OCI-LY1 (cell line): ENCODE measurements at regions not wholly inside any gene's neighbourhood (a gene's known extent, or its start where the extent isn't known, plus 50 kb on each side); places are given as distances from the start of the nearest gene placed in this dataset.

ENCODE experiments used
- H2AFZ ChIP-seq: fragments of 200-600 bp; sonication (generic), shearing (Covaris generic); 2 replicates; pipeline ENCODE4 v1.6.0; 2014; ENCODE audit warnings: antibody characterized with exemption, mild to moderate bottlenecking, low read length
- H3F3A ChIP-seq: fragments of 200-600 bp; sonication (generic), shearing (Covaris generic); 2 replicates; pipeline ENCODE4 v1.6.0; 2014; ENCODE audit warnings: mild to moderate bottlenecking, antibody characterized with exemption, low read length, moderate library complexity; ENCODE audit not compliant: insufficient read depth
- H3K27ac ChIP-seq: fragments of 200-600 bp; sonication (generic); 2 replicates; pipeline ENCODE4 v1.5.1; 2014; ENCODE audit warnings: low read length, mixed run types, mild to moderate bottlenecking, low read depth; ENCODE audit not compliant: poor library complexity, severe bottlenecking
- H3K27me3 ChIP-seq: fragments of 200-600 bp; sonication (generic); 2 replicates; pipeline ENCODE4 v1.6.0; 2014; ENCODE audit warnings: antibody characterized with exemption, mild to moderate bottlenecking, low read length, moderate library complexity; ENCODE audit not compliant: insufficient read depth
- H3K36me3 ChIP-seq: fragments of 200-600 bp; sonication (generic); 2 replicates; pipeline ENCODE4 v1.6.1; 2014; ENCODE audit warnings: mild to moderate bottlenecking, antibody characterized with exemption, low read length, moderate library complexity, mixed read lengths; ENCODE audit not compliant: insufficient read depth
- H3K4me1 ChIP-seq: fragments of 200-600 bp; sonication (generic); 2 replicates; pipeline ENCODE4 v1.5.1; 2014; ENCODE audit warnings: mild to moderate bottlenecking, low read length, moderate library complexity; ENCODE audit not compliant: insufficient read depth, severe bottlenecking
- H3K4me2 ChIP-seq: fragments of 200-600 bp; sonication (generic), shearing (Covaris generic); 2 replicates; pipeline ENCODE4 v1.6.1; 2014; ENCODE audit warnings: low read length
- H3K4me3 ChIP-seq: fragments of 200-600 bp; sonication (generic); 2 replicates; pipeline ENCODE4 v1.5.1; 2014; ENCODE audit warnings: low read length, low read depth, mild to moderate bottlenecking, mixed read lengths; ENCODE audit not compliant: poor library complexity, severe bottlenecking
- H3K79me2 ChIP-seq: fragments of 200-600 bp; shearing (Covaris generic); 2 replicates; pipeline ENCODE4 v1.6.1; 2016; ENCODE audit warnings: mixed run types, low read length, mixed read lengths; ENCODE audit not compliant: insufficient read depth
- H3K9ac ChIP-seq: fragments of 200-600 bp; sonication (generic), shearing (Covaris generic); 2 replicates; pipeline ENCODE4 v1.6.1; 2014; ENCODE audit warnings: mild to moderate bottlenecking, low read length, mixed read lengths
- H3K9me2 ChIP-seq: fragments of 200-600 bp; sonication (generic), shearing (Covaris generic); 2 replicates; pipeline ENCODE4 v1.6.1; 2014; ENCODE audit warnings: low read depth, mild to moderate bottlenecking, low read length, mixed read lengths
- H3K9me3 ChIP-seq: fragments of 200-600 bp; shearing (Covaris generic); 2 replicates; pipeline ENCODE4 v1.6.1; 2014; ENCODE audit warnings: low read length, mixed read lengths
- H4K20me1 ChIP-seq: fragments of 200-600 bp; sonication (generic), shearing (Covaris generic); 2 replicates; pipeline ENCODE4 v1.6.0; 2016; ENCODE audit warnings: mild to moderate bottlenecking, low read length; ENCODE audit not compliant: insufficient read depth
- EZH2 ChIP-seq: fragments of 200-600 bp; sonication (generic), shearing (Covaris generic); IDR thresholded peaks from 2 replicates; pipeline ENCODE4 v1.8.0; 2017; ENCODE audit warnings: borderline replicate concordance, mixed run types, mild to moderate bottlenecking, antibody characterized with exemption, low read length, moderate library complexity, mixed read lengths
- TF ChIP-seq, protein P1 (sequence below): fragments of 200-600 bp; sonication (generic), shearing (Covaris generic); IDR thresholded peaks from 2 replicates; pipeline ENCODE4 v1.5.1; 2017; ENCODE audit warnings: mild to moderate bottlenecking, antibody characterized with exemption, low read length, moderate library complexity, mixed read lengths

DNA sequence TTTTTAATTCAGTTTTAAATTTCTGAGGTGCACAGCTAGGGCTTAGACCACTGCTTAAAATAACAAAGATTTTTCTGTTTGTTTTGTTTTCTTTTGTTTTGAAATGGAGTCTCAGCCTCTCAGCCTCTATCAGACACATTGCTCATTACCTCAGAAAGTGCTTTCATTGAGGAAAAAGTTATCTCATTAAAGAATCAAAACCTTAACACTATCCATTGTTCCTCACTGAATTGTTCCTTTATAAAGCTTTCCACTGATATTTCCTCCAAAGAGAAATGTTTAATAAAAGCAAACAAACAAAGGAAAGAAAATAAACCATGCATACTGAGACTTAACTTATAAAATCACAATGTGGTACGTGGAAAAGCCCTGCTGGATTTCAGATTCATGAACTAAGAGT is 63.8 kb downstream of the SIPA1L2 start:
- Histone ChIP-seq H3F3A (no peaks in the 10 kb centered on the region), H3K4me3 (no peak overlapping the region), H3K27me3 (no peaks in the 10 kb centered on the region), H3K36me3 (no peaks in the 10 kb centered on the region), H3K27ac (no peak overlapping the region), H4K20me1 (no peaks in the 10 kb centered on the region), H2AFZ (no peak overlapping the region), H3K9me3 (no peaks in the 10 kb centered on the region), H3K4me2 (no peak overlapping the region), H3K9ac (no peak overlapping the region), H3K4me1 (no peaks in the 10 kb centered on the region), H3K79me2 (no peaks in the 10 kb centered on the region), H3K9me2 (no peaks in the 10 kb centered on the region)
- TF ChIP-seq EZH2 = no peak
- TF ChIP-seq, protein P1, sequence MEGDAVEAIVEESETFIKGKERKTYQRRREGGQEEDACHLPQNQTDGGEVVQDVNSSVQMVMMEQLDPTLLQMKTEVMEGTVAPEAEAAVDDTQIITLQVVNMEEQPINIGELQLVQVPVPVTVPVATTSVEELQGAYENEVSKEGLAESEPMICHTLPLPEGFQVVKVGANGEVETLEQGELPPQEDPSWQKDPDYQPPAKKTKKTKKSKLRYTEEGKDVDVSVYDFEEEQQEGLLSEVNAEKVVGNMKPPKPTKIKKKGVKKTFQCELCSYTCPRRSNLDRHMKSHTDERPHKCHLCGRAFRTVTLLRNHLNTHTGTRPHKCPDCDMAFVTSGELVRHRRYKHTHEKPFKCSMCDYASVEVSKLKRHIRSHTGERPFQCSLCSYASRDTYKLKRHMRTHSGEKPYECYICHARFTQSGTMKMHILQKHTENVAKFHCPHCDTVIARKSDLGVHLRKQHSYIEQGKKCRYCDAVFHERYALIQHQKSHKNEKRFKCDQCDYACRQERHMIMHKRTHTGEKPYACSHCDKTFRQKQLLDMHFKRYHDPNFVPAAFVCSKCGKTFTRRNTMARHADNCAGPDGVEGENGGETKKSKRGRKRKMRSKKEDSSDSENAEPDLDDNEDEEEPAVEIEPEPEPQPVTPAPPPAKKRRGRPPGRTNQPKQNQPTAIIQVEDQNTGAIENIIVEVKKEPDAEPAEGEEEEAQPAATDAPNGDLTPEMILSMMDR = no peak

GRCh38 chr1:232562855-232563510 is 67.0 kb downstream of the SIPA1L2 start:
- Histone ChIP-seq H3K4me3 (no peak overlapping the region), H3K9ac (no peak overlapping the region), H3K9me3 (no peaks in the 10 kb centered on the region), H3K27me3 (no peaks in the 10 kb centered on the region), H3K4me2 (no peak overlapping the region), H3K4me1 (no peaks in the 10 kb centered on the region), H2AFZ (no peak overlapping the region), H3K36me3 (no peaks in the 10 kb centered on the region), H3K79me2 (no peaks in the 10 kb centered on the region), H4K20me1 (no peaks in the 10 kb centered on the region), H3F3A (no peaks in the 10 kb centered on the region), H3K9me2 (no peaks in the 10 kb centered on the region), H3K27ac (no peak overlapping the region)
- TF ChIP-seq, protein P1 = no peak
- no peak for TF ChIP-seq EZH2

- Histone ChIP-seq H3K9me3 (no peaks in the 10 kb centered on the region), H3F3A (no peaks in the 10 kb centered on the region), H3K27ac (no peak overlapping the region), H4K20me1 (no peaks in the 10 kb centered on the region), H3K36me3 (no peaks in the 10 kb centered on the region), H3K9ac (no peak overlapping the region), H3K4me3 (no peak overlapping the region), H3K27me3 (no peaks in the 10 kb centered on the region), H3K79me2 (no peaks in the 10 kb centered on the region), H3K4me2 (no peak overlapping the region), H2AFZ (no peak overlapping the region), H3K9me2 (no peaks in the 10 kb centered on the region), H3K4me1 (no peaks in the 10 kb centered on the region)
- TF ChIP-seq, protein P1 = no peak
Observed at GRCh38 chr1:232561381-232561780, 68.6 kb downstream of the SIPA1L2 start.
